ENCODE measurements at regions not wholly inside any gene's neighbourhood (a gene's known extent, or its start where the extent isn't known, plus 50 kb on each side); places are given as distances from the start of the nearest gene placed in this dataset.

GRCh38 chr7:115133248-115133647 is 211.4 kb downstream of the MDFIC start:
- TF ChIP-seq EZH2 (IDR thresholded peaks at IDR 0.05; ENCODE audit: borderline replicate concordance, low read depth, low read length, severe bottlenecking) (no peak), POLR2A (IDR thresholded peaks at IDR 0.05; ENCODE audit: low read depth, low read length) (no peak), POLR2AphosphoS5 (IDR thresholded peaks at IDR 0.05; ENCODE audit: insufficient read depth, low read depth, low read length) (no peak), MYC (IDR thresholded peaks at IDR 0.05; ENCODE audit: low read depth, low read length) (no peak)
- TF ChIP-seq, protein P1, sequence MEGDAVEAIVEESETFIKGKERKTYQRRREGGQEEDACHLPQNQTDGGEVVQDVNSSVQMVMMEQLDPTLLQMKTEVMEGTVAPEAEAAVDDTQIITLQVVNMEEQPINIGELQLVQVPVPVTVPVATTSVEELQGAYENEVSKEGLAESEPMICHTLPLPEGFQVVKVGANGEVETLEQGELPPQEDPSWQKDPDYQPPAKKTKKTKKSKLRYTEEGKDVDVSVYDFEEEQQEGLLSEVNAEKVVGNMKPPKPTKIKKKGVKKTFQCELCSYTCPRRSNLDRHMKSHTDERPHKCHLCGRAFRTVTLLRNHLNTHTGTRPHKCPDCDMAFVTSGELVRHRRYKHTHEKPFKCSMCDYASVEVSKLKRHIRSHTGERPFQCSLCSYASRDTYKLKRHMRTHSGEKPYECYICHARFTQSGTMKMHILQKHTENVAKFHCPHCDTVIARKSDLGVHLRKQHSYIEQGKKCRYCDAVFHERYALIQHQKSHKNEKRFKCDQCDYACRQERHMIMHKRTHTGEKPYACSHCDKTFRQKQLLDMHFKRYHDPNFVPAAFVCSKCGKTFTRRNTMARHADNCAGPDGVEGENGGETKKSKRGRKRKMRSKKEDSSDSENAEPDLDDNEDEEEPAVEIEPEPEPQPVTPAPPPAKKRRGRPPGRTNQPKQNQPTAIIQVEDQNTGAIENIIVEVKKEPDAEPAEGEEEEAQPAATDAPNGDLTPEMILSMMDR (IDR thresholded peaks at IDR 0.05; ENCODE audit: extremely low read depth in 1 of 2, insufficient read depth in 1 of 2, low read depth in 1 of 2, low read length in 2 of 2) = no peak

Measured in endothelial cell of umbilical vein (primary cell).